G401 (cell line): ENCODE measurements at regions not wholly inside any gene's neighbourhood (a gene's known extent, or its start where the extent isn't known, plus 50 kb on each side); places are given as distances from the start of the nearest gene placed in this dataset.
A peak's percentile ranks its signal among the peaks of the same experiment; 100 is the strongest.
"Not testable (repeated sequence)": the region's sequence is repeated elsewhere in the genome, so short reads cannot be mapped to it uniquely, and the experiment has no call there.

Experiments used
- DNase-seq: peaks from one replicate; pipeline ENCODE4 v3.0.0-alpha.2; 2015; ENCODE audit warnings: low spot score
- in situ Hi-C: cut with HindIII; loops from 2 replicates; pipeline ENCODE4 v1.10.0; 2016; ENCODE audit warnings: low sequenced_read_pairs, mixed read lengths

DNA sequence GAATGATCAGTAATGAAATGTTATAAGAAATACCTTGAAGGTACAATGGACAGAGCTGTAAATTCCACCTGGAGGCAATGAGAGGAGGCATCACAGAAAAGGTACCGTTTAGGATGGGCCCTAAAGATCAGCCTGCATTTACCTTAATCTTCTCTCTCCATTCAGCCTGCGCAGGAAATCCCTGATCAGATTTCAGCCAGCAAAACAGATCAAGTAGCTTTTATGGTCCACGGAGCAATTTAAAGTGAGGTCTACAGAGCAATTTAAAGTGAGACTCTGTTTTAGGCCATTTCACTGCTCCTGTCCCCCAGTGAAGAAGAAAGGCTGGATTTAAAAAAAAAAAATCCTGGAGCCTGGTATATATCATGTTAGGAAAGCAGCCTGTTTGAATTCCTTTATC, 195.1 kb upstream of the VCX start:
- in situ Hi-C loops = no loop called here
- DNase-seq = no peak

DNA sequence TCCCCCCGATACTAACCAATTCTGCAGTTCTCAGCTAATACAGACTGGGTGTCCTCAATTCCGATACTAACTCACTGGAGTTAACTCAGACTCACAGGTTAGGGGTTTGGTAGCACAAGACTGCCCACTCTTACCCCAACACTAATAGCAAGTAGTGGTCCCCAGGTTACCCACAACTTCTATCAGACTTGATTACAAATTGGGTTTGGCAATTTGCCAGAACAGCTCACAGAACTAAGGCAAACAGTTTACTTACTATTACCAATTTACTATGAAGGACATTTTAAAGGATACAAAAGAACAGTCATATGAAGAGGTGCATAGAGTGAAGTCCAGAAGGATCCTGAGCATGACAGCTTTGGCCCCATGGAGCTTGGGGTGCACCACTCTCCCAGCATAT, 201.8 kb upstream of the VCX start:
- DNase-seq = no peak
- in situ Hi-C loops = no loop called here

DNA sequence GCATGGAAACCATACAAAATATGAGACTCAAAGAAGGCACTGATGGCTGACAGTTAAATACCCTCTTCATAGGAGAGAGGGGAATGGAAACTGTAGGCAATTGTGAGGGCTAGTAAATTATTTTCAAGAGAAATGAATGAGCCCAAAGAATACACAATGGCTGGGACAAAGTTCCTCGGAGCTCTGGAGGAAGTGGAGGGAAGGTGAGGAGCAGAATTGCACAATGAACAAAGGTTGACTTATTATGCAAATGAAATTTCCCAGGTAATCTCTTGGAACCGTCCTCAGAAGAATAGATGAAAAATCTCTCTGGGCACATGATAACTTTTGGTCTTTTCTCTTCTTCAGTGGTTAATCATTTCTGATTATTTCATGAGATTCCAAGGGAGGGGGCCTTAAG, 202.6 kb upstream of the VCX start:
- DNase-seq = no peak
- in situ Hi-C loops = no loop called here

DNA sequence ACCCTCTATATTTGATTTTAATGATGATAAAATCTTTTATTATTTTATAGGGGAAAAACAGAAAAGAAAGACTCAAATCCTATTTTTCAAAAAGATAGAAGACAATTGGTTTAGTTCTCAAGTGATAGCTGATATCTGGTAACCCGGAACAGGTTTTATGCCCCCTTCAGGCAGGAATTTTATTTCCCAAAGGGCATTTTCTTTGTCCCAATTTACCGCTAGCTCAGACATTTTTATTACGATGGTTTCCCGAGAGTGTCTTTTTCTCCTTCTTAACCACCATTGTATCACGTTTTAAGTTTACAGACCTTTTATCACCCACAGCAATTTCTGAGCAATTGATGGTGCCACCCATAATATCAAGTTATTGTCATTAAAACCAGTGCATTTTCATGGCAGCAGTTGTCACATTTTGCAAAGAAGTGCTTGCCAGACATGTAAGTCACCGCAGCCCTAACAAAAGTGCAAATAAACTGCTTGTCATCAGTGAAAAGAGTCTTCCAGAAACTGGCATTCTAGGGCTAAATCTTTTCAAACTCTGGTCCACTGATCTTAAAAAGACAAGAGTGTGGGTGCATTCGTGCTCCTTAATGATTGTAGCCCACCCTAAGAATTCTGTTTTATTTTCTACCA, 204.8 kb upstream of the VCX start:
- in situ Hi-C loops = no loop called here
- DNase-seq = no peak

DNA sequence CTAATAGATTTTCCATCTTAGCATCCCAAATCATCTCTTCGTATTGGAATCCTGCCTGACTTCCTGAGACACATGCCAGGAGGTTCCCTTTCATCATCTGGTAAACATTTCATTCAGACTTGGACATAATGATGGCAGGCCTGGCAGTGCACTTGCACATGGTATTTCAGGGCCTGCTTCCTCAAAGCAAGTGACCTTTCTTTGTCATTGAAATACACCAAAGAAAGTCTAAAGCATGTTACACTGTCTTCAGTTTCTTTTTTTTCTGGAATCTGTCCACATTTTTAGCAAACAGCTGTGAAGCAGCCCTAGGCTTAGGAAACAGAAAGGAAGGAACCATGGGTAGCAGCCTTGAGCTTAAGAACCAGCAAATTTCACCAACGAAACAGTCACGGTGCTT, 205.9 kb upstream of the VCX start:
- in situ Hi-C loops = no loop called here

DNA sequence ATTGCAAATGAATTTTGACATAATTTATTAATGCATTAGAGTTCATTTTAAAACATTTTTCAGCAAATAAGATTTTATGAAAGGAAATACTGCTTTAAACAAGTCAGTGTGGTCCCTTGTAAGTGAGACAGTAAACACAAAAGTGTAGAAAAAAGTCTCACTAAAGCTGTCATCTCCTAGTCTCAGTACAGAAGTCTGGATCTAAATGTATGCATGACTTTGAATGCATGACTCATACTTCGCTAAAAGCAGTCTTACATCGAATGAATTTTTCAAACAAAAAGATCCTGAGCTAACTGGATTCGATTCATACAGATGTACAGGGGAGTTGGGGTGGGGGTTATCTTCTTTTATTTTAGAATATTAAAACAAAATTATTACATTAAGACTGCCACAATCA, 207.4 kb upstream of the VCX start:
- in situ Hi-C loops = no loop called here
- no peak for DNase-seq

More for the DNA sequence above, 205.9 kb upstream of the VCX start:
- DNase-seq = no peak

DNA sequence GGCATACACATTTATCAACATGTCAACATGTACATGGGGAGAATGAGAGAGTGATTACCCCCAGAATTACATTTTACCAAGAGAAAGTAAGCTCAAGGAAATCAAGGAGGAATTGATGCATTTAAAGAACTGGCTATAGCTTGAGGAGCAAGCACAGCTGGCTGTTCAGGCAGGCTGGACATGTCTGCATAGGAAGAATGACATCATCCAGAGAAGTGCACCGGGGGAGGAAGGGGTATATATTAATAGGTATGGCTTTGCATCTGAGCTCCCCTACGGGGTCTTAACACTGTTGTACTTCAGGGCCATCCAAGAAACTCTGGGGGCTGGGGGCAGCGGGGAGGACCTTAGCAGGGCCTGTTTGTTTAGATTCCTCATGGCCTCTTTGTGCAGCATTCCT, 222.4 kb upstream of the VCX start:
- in situ Hi-C loops = no loop called here
- DNase-seq = no peak

DNA sequence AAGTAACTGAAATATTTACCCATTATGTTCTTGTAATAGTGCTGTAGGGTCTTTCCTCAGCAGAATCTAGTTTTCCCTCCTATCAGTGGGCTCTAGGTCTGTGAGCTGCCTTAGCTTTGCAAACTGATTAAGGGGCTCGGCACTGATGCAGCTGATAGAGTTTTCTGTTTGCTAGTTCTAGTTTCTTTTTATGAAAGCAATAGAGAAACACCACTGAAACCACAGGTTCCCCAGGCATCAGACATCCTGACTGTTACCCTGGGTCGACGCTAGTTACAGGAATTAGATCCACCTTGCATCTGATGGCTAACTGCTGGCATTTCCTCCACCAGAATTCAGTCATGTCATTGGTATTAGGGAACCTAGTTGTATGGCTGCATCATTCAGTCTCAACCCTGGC, 225.0 kb upstream of the VCX start:
- DNase-seq = no peak
- in situ Hi-C loops = no loop called here

DNA sequence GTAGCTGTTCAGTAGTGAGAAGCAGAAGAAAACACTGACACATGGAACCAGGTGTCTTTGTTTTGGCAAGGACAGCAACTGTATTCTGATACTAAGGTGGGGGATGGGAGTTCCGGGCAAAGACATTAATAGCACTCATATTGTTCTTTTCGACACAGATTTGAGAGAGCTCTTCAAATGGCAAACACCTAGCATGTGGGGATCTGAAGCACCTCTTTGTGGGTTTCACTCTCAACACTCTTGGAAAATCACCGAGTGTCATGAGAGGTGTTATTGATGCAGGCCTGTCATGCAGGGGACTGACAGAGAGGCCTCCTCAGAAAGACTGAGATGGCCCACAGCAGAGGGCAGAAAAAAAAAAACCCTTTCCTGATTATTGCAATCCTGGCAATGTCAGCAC, 228.4 kb upstream of the VCX start:
- DNase-seq = no peak
- in situ Hi-C loops = no loop called here

DNA sequence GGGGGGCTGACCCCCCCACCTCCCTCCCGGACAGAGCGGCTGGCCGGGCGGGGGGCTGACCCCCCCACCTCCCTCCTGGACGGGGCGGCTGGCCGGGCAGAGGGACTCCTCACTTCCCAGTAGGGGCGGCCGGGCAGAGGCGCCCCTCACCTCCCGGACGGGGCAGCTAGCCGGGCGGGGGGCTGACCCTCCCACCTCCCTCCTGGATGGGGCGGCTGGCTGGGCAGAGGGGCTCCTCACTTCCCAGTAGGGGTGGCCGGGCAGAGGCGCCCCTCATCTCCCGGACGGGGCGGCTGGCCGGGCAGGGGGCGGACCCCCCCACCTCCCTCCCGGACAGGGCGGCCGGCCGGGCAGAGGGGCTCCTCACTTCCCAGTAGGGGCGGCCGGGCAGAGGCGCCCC, 234.3 kb upstream of the VCX start:
- in situ Hi-C loops, DNase-seq: not testable (repeated sequence)

DNA sequence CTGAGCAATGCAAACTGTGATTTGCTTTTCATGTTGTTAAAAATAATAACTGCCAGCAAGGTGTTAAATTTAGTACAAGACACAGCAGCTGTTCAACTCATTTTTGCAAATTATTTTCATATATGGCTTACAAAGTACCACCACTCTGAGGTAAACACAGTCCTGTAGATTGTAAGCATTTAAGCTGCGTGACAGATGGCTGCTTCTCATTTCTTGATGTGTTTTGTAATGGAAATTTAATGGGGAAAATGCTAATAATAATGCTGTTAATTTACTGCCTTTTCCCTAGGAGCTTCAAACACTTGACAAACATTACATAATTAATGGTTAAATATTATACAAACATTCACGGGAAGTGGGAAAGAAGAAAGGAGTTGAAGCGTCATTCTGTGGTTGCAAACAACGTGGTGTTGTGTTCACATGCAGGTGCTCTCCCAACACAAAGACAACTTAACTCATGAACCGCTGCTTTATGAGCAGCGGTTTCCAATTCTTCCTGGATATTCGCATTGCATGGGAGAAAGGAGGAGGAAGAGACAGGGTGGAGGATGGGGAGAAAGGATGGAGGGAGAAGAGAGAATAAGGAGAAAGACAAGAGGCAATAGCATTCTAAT, 236.8 kb upstream of the VCX start:
- in situ Hi-C loops = no loop called here

DNA sequence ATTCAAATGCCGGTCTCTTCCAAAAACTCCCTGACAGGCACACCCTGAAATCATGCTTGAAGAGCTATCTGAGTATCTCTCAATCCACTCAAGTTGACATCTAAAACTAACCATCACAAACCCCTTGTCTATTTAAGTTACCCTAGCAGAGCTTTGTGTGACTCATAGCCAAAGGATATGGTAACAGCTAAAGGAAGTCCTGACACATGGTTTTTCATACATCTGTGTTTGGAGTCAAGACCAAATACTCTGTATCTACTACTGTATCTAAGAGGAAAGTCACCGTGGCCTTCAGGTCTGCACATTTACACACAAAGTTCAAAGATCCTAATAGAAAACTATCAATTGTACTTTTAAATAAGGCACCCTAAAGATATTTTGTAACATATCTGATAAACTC, 239.6 kb upstream of the VCX start:
- in situ Hi-C loops = no loop called here
- no peak for DNase-seq

More for the DNA sequence above, 236.8 kb upstream of the VCX start:
- DNase-seq = no peak

DNA sequence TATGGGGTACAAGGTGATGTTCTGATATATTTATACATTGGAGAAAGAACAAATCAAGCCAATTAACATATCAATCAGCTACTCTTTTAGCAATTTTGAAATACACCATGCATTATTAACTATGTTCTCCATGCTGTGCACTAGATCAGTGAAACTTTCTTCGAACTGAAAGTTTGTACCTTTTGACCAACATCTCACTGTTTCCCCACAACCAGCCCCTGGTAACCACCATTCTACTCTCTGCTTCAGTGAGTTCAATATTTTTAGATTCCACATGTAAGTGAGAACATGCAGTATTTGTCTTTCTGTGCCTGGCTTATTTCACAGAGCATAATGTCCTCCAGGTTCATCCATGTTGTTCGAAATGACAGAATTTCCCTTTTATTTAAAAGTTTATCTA, 246.1 kb upstream of the VCX start:
- in situ Hi-C loops = no loop called here
- DNase-seq = no peak

DNA sequence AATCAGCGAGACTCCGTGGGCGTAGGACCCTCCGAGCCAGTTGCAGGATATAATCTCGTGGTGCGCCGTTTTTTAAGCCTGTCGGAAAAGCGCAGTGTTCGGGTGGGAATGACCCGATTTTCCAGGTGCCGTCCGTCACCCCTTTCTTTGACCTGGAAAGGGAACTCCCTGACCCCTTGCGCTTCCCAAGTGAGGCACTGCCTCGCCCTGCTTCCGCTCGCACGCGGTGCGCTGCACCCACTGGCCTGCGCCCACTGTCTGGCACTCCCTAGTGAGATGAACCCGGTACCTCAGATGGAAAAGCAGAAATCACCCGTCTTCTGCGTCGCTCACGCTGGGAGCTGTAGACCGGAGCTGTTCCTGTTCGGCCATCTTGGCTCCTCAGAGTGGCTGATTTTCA, 249.6 kb upstream of the VCX start:
- in situ Hi-C loops, DNase-seq: not testable (repeated sequence)

DNA sequence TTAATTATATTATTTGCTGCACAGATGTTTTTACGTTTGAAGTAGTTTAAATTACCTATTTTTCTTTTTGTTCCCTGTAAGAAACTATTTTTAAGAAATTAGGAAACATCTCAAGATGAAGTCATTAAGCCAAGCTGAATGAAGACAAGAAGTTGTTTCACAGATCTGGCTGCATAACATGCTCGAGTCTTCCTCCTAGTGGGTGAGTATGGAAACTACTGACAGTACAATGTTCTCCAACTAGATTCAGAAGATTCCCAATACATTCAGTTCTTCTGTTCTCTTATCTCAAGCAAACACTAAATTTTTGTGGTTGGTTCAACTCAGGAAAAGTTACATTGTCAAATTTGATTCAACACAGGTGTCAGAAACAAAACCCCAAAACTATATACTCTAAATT, 256.8 kb upstream of the VCX start:
- peak; percentile 5 for DNase-seq
- in situ Hi-C loops = no loop called here

DNA sequence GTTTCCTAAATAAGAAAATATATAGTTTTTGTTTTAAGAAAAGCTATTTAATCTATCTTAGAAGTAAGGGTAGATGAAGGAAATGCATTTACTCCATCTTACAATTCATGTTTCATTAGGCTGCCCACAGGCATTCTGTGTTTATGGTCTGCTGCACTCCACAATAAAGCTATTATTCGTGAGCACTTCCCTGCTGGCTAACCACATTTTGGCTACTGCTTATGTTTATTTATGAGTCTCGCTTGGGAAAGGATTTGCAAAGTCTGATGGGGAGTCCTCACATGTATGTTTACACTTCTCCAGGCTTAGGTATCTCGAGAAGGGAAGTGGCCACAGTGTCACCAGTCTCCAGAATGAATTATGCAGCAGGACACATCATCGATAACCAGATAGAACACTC, 260.8 kb upstream of the VCX start:
- DNase-seq = no peak

DNA sequence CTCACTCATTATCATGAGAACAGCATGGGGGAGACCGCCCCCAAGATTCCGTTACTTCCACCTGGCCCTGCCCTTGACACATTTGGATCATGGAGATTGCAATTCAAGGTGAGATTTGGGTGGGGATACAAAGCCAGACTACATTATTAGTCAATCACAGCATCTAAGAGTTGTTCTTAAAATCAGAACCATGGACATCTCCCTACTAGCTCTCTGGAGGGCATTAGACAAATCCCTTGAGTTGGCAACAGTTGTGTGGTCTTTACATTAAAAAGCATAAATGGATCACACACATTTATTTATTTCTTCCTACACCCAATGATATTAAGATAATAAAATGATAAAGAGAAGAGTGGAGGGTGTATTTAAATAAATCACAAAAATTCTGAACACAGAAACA, 262.8 kb upstream of the VCX start:
- in situ Hi-C loops = no loop called here
- DNase-seq = no peak

More for the DNA sequence above, 260.8 kb upstream of the VCX start:
- in situ Hi-C loops = no loop called here

DNA sequence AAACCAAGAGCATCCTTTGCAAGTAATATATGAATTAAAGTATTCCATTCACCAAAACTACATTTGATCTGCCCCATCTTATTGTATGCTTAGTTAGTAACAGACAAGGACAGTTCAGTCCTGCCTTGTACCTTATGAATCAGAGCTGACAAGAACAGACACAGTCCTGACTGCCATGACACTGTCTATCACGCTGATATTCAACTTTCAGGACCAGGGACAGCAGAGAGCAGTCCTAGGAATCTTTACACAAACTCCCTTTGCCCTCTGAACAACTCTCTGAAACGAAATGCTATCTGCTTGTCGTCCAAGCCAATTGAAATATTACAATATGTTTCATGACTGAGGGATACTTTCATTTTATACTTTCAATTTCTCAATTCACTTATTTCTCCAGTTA, 268.6 kb upstream of the VCX start:
- DNase-seq = no peak
- in situ Hi-C loops = no loop called here

DNA sequence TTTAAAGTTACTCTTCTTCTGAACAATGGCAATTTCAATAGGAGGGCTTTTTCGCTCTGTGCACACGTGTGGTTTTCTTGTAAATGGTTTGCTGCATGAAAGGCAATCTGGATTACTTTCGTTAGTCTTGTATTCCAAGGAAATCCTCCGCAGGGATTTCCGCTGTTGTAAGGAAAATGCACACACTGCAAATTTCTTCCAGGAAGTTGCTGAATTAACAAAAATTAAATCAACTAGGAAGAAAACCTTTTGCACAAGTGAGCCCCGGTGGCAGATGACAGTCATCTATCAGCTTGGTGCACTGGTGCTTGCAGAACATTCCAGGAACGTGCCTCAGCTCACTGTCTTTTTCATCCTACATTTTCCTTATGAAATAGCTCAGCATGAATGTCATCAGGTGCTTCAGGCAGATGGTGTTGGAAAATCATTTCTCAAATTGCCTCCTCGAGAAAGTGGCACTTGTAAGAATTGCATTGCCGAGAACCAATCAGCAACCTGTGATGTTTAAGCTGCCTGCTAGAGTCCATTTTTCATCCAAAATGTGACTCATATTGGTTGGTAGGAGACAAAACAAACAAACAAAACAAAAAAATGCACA, 272.4 kb upstream of the VCX start:
- no peak for DNase-seq
- in situ Hi-C loops = no loop called here

DNA sequence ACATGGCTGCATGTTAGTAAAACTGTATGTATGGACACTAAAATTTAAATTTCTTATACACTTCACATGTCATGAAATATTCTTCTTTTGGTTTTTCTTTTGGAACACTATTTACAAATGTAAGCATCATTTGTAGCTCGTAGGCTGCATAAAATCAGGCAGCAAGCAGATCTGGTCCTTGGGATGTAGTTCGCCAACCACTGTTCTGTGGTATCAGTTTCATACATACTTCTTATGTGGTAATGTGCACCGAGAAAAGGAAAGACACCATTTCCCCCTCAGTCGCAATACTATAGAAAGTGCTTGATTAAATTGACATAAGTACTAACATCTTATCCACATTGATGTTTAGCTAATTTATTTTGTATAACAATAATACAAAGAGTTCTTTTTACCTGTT, 274.4 kb upstream of the VCX start:
- in situ Hi-C loops = no loop called here
- no peak for DNase-seq

DNA sequence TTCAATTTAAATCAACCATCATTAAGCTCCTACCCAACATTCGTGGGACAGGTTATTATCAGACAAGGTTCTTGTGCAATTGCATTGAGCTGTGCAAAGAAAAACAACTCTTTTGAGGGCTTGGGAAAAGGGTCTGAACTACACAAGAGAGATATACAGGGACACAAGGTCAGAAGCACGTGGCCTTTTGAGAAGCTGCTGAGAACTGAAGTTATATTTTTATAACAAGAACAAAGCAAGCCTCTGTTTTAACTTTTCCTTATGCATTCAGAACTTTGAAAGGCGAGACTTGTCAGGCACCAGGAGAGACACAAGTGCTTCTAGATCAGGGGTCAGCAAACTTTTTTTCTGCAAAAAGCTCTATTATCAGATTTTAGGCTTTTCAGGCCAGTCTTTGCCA, 274.8 kb upstream of the VCX start:
- no peak for DNase-seq
- in situ Hi-C loops = no loop called here
